ENCODE measurements at regions not wholly inside any gene's neighbourhood (a gene's known extent, or its start where the extent isn't known, plus 50 kb on each side); places are given as distances from the start of the nearest gene placed in this dataset.

DNA sequence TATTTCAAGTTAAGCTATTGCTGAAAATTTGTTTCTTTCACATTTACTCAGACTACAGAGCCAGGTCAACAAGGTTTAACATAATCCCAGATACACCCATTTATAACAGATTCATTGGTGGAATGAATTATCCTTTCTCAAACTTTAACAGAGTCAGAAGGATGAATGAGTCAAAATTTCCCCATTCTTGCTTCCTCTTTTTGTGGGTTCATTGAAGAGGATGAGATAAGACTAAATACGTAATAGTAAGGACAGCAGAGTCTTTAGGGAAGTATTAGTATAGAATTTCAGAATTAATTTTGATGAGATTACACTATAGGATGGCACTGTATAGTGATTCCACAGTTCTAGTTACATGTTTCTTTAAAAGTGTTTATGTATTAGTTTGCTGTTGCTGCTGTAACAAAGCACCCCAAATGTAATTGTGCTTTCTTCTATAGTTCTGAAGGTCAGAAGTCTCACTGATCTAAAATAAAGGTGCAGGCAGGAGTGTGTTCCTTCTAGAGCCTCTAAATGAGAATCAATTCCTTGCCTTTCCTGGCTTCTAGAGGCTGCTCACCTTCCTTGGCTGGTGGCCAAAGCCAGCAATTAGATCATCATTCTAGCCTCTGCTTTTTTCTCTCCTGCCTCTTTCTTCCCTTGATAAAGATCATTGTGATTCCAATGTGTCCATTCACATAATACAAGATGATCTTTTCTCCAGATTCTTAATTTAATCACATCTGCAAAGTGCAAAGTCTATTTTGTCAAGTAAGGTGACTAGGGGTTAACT is 309.3 kb upstream of the PIK3C3 start:
- H3K4me2 ChIP-seq = no peak overlapping the region
- H3K27me3 ChIP-seq (ENCODE audit: insufficient read depth, low read depth) = no peaks in the 10 kb centered on the region
- H3K79me2 ChIP-seq (ENCODE audit: insufficient read depth, low read depth) = no peaks in the 10 kb centered on the region
- no peaks in the 10 kb centered on the region for H3K36me3 ChIP-seq (ENCODE audit: insufficient read depth)
- no peak overlapping the region for H2AFZ ChIP-seq (ENCODE audit: low read depth)
- H3K4me1 ChIP-seq (ENCODE audit: low read depth, poor library complexity, severe bottlenecking) = no peaks in the 10 kb centered on the region
- H4K20me1 ChIP-seq (ENCODE audit: insufficient read depth) = no peaks in the 10 kb centered on the region
- no peak overlapping the region for H3K9ac ChIP-seq
- H3K4me3 ChIP-seq (IDR thresholded peaks at IDR 0.05; ENCODE audit: insufficient read depth, low read depth, low read length) = no peak overlapping the region
- TF ChIP-seq, protein P1, sequence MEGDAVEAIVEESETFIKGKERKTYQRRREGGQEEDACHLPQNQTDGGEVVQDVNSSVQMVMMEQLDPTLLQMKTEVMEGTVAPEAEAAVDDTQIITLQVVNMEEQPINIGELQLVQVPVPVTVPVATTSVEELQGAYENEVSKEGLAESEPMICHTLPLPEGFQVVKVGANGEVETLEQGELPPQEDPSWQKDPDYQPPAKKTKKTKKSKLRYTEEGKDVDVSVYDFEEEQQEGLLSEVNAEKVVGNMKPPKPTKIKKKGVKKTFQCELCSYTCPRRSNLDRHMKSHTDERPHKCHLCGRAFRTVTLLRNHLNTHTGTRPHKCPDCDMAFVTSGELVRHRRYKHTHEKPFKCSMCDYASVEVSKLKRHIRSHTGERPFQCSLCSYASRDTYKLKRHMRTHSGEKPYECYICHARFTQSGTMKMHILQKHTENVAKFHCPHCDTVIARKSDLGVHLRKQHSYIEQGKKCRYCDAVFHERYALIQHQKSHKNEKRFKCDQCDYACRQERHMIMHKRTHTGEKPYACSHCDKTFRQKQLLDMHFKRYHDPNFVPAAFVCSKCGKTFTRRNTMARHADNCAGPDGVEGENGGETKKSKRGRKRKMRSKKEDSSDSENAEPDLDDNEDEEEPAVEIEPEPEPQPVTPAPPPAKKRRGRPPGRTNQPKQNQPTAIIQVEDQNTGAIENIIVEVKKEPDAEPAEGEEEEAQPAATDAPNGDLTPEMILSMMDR (conservative IDR thresholded peaks at IDR 0.05; ENCODE audit: low read depth, low read length) = no peak
- no peak overlapping the region for H3K27ac ChIP-seq

DNA sequence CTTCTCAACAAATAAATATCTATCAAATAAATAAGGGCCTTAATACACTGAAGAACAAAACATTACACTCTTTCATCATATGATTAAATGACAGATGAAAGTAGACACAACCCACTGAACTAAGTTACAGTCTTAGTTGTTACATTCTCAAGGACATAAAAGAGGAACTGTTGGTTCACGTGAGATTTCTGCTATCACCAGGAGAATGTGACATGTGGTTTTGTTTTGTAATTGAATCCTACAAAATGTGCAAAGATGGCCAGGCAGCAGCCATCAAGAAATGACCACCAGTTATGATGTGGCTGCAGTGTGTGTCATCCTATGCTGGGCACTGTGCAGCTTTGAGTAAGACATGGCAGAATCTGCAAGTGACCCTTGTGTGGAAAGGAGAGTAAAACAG is 310.6 kb upstream of the PIK3C3 start:
- Histone ChIP-seq H3K36me3 (ENCODE audit: insufficient read depth) (no peaks in the 10 kb centered on the region), H2AFZ (ENCODE audit: low read depth) (no peak overlapping the region), H3K27ac (no peak overlapping the region), H3K4me2 (no peak overlapping the region), H4K20me1 (ENCODE audit: insufficient read depth) (no peaks in the 10 kb centered on the region), H3K27me3 (ENCODE audit: insufficient read depth, low read depth) (no peaks in the 10 kb centered on the region), H3K4me1 (ENCODE audit: low read depth, poor library complexity, severe bottlenecking) (no peaks in the 10 kb centered on the region), H3K9ac (no peak overlapping the region), H3K4me3 (IDR thresholded peaks at IDR 0.05; ENCODE audit: insufficient read depth, low read depth, low read length) (no peak overlapping the region), H3K79me2 (ENCODE audit: insufficient read depth, low read depth) (no peaks in the 10 kb centered on the region)
- TF ChIP-seq, protein P1 (conservative IDR thresholded peaks at IDR 0.05; ENCODE audit: low read depth, low read length) = no peak

DNA sequence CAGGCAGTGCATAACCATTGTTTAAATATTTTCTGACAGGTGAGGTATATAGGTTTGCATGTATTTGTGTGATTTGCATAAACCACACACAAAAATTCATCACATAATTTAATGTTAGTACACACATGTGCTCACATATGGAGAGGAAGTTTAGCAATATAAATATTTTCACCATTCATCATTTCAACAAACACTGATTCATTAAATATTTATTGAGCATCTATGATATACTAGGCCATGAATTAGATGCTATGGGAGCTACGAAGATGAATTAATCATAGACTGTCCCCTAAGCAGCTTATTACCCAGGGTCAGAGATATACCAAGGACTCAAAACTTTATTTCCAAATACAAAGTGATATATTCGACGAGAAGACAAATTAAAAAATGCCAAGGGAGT is 311.6 kb upstream of the PIK3C3 start:
- no peak overlapping the region for H3K4me2 ChIP-seq
- no peaks in the 10 kb centered on the region for H3K79me2 ChIP-seq (ENCODE audit: insufficient read depth, low read depth)
- H3K27ac ChIP-seq = no peak overlapping the region
- TF ChIP-seq, protein P1 (conservative IDR thresholded peaks at IDR 0.05; ENCODE audit: low read depth, low read length) = no peak
- no peaks in the 10 kb centered on the region for H3K36me3 ChIP-seq (ENCODE audit: insufficient read depth)
- no peaks in the 10 kb centered on the region for H4K20me1 ChIP-seq (ENCODE audit: insufficient read depth)
- no peaks in the 10 kb centered on the region for H3K4me1 ChIP-seq (ENCODE audit: low read depth, poor library complexity, severe bottlenecking)
- no peak overlapping the region for H3K9ac ChIP-seq
- no peaks in the 10 kb centered on the region for H3K27me3 ChIP-seq (ENCODE audit: insufficient read depth, low read depth)
- no peak overlapping the region for H2AFZ ChIP-seq (ENCODE audit: low read depth)
- no peak overlapping the region for H3K4me3 ChIP-seq (IDR thresholded peaks at IDR 0.05; ENCODE audit: insufficient read depth, low read depth, low read length)

DNA sequence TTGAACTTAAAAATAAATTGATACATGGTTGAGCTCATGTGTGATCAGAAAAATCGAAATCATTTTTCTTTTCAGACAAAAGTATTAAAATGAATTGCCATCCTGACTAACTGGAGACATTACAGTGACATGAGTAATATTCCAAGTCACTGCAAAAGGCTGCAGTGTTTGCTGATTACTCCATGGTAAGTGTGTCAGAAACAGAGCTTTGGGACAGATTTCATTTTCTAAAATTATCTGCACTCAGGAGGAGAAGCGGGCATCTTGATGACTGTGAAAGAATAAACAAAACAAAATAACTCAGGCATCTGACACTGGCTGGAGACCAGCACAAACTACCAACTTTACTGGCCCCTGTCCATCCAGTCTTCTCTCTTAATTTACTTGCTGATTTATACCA is 312.3 kb upstream of the PIK3C3 start:
- Histone ChIP-seq H3K79me2 (ENCODE audit: insufficient read depth, low read depth) (no peaks in the 10 kb centered on the region), H3K4me2 (no peak overlapping the region), H3K27me3 (ENCODE audit: insufficient read depth, low read depth) (no peaks in the 10 kb centered on the region), H3K36me3 (ENCODE audit: insufficient read depth) (no peaks in the 10 kb centered on the region), H2AFZ (ENCODE audit: low read depth) (no peak overlapping the region), H4K20me1 (ENCODE audit: insufficient read depth) (no peaks in the 10 kb centered on the region), H3K4me3 (IDR thresholded peaks at IDR 0.05; ENCODE audit: insufficient read depth, low read depth, low read length) (no peak overlapping the region), H3K9ac (no peak overlapping the region), H3K4me1 (ENCODE audit: low read depth, poor library complexity, severe bottlenecking) (no peaks in the 10 kb centered on the region), H3K27ac (no peak overlapping the region)
- TF ChIP-seq, protein P1 (conservative IDR thresholded peaks at IDR 0.05; ENCODE audit: low read depth, low read length) = no peak
